GM12878 (cell line): ENCODE measurements at regions not wholly inside any gene's neighbourhood (a gene's known extent, or its start where the extent isn't known, plus 50 kb on each side); places are given as distances from the start of the nearest gene placed in this dataset.

Source experiments
- ATAC-seq: fragments of 200-7000 bp; cut with Tn5 transposase; 3 replicates; pipeline ENCODE4 v1.9.1; 2020; ENCODE audit warnings: mild to moderate bottlenecking, moderate library complexity
- BruUV-seq: library from RNA; stranded (reverse); fragments of 400-500 nt; replicated peaks from 2 replicates; lab custom pipeline; 2021; lab: Mats Ljungman, UMichigan
- CTCF ChIA-PET: fragments of 300-600 bp; sonication (Branson Sonifier 250); formaldehyde crosslinking; extraction: SDS; loops from one replicate; lab custom pipeline; 2021; ENCODE audit warnings: inconsistent platforms; lab: Yijun Ruan, JAX
- POLR2A ChIA-PET: fragments of 350-600 bp; formaldehyde crosslinking; extraction: SDS; loops from one replicate; lab custom pipeline; 2021; ENCODE audit warnings: inconsistent platforms; lab: Charles Lee
- RAD21 ChIA-PET: fragments of 300-600 bp; sonication (Branson Sonifier 250); formaldehyde crosslinking; loops from one replicate; lab custom pipeline; 2023; ENCODE audit warnings: antibody characterized with exemption; ENCODE audit not compliant: unreplicated experiment; lab: Charles Lee
- SMC1A ChIA-PET: fragments of 300-600 bp; sonication (Branson Sonifier 250); formaldehyde crosslinking; loops from one replicate; lab custom pipeline; 2023; ENCODE audit not compliant: unreplicated experiment, uncharacterized antibody; lab: Charles Lee
- DNase-seq: peaks from one replicate; pipeline ENCODE4 v3.0.0-alpha.2; 2011; ENCODE audit warnings: low read depth, low spot score
- FAIRE-seq: peaks from 3 replicates; lab custom pipeline; 2011; peaks lifted over from hg19 to GRCh38; lab: Jason Lieb, UNC
- H2AFZ ChIP-seq: 2 replicates; pipeline ENCODE4 v1.6.0; 2011; ENCODE audit warnings: low read depth, low read length, control low read depth; ENCODE audit not compliant: control insufficient read depth
- H3K27ac ChIP-seq: 2 replicates; pipeline ENCODE4 v1.5.1; 2011; ENCODE audit warnings: control low read depth; ENCODE audit not compliant: control insufficient read depth, insufficient read depth
- H3K27me3 ChIP-seq, 2 experiments: replicated peaks in 1 of 2; 2 replicates each; pipeline versions ENCODE4 v1.6.0 to v1.6.1; 2011; ENCODE audit warnings: low read length in 1 of 2; ENCODE audit not compliant: control insufficient read depth in 2 of 2, insufficient read depth in 2 of 2
- H3K36me3 ChIP-seq, 2 experiments: 2 replicates each; pipeline ENCODE4 v1.5.1; 2011; ENCODE audit warnings: low read length in 1 of 2; ENCODE audit not compliant: control insufficient read depth in 2 of 2, insufficient read depth in 2 of 2
- H3K4me1 ChIP-seq: 2 replicates; pipeline ENCODE4 v1.6.1; 2011; ENCODE audit warnings: mild to moderate bottlenecking, low read length, moderate library complexity, mixed read lengths; ENCODE audit not compliant: control insufficient read depth, insufficient read depth
- H3K4me2 ChIP-seq: 2 replicates; pipeline ENCODE4 v1.6.0; 2011; ENCODE audit warnings: control low read depth; ENCODE audit not compliant: control insufficient read depth, insufficient read depth
- H3K4me3 ChIP-seq: fragments of 200-600 bp; sonication (generic); 2 replicates; pipeline ENCODE4 v1.5.1; 2016
- H3K79me2 ChIP-seq: 2 replicates; pipeline ENCODE4 v1.6.0; 2011; ENCODE audit warnings: low read length; ENCODE audit not compliant: control insufficient read depth, insufficient read depth
- H3K9ac ChIP-seq: 2 replicates; pipeline ENCODE4 v1.8.0; 2011; ENCODE audit warnings: low read length, control low read depth, mixed read lengths; ENCODE audit not compliant: control insufficient read depth, insufficient read depth
- H3K9me3 ChIP-seq: replicated peaks from 3 replicates; pipeline ENCODE4 v1.5.1; 2011; ENCODE audit warnings: mild to moderate bottlenecking, low read length; ENCODE audit not compliant: control insufficient read depth, insufficient read depth
- H4K20me1 ChIP-seq: 2 replicates; pipeline ENCODE4 v1.6.0; 2011; ENCODE audit not compliant: control insufficient read depth, insufficient read depth
- CREM ChIP-seq: IDR thresholded peaks from 2 replicates; pipeline ENCODE4 v1.6.1; 2014; ENCODE audit warnings: antibody characterized with exemption, low read depth
- ELK1 ChIP-seq: IDR thresholded peaks from 2 replicates; pipeline ENCODE4 v1.6.1; 2012; ENCODE audit warnings: low read depth, low read length, improper control_type of control experiment
- ESRRA ChIP-seq: IDR thresholded peaks from 2 replicates; pipeline ENCODE4 v1.6.1; 2012; ENCODE audit warnings: mild to moderate bottlenecking, low read length, improper control_type of control experiment
- HCFC1 ChIP-seq: fragments of 150-350 bp; IDR thresholded peaks from 2 replicates; pipeline ENCODE4 v1.6.1; 2014; ENCODE audit warnings: low read length
- HSF1 ChIP-seq: fragments of 150-350 bp; IDR thresholded peaks from 2 replicates; pipeline ENCODE4 v1.6.1; 2014; ENCODE audit warnings: mild to moderate bottlenecking, low read depth, low read length
- IKZF2 ChIP-seq, 2 experiments: fragments of 450-650 bp; IDR thresholded peaks; 2 replicates each; pipeline ENCODE4 v1.6.1; 2017; ENCODE audit warnings: mild to moderate bottlenecking in 2 of 2, moderate library complexity in 2 of 2
- MAX ChIP-seq: IDR thresholded peaks from 2 replicates; pipeline ENCODE4 v1.6.1; 2012; ENCODE audit warnings: low read depth, low read length, improper control_type of control experiment
- NFIC ChIP-seq: IDR thresholded peaks from 2 replicates; pipeline ENCODE4 v1.6.1; 2012; ENCODE audit warnings: low read depth, mild to moderate bottlenecking, inconsistent platforms, low read length, moderate library complexity
- NFXL1 ChIP-seq: fragments of 450-650 bp; IDR thresholded peaks from 2 replicates; pipeline ENCODE4 v1.6.1; 2017; ENCODE audit warnings: antibody characterized with exemption, mild to moderate bottlenecking, borderline replicate concordance
- POLR2A ChIP-seq: IDR thresholded peaks from 2 replicates; pipeline ENCODE4 v1.6.1; 2011; ENCODE audit warnings: low read depth, mild to moderate bottlenecking, low read length
- RAD51 ChIP-seq: fragments of 450-650 bp; IDR thresholded peaks from 2 replicates; pipeline ENCODE4 v1.6.1; 2016; ENCODE audit warnings: moderate library complexity, mild to moderate bottlenecking, inconsistent platforms
- REST ChIP-seq: IDR thresholded peaks from 2 replicates; pipeline ENCODE4 v1.6.1; 2012; ENCODE audit warnings: mild to moderate bottlenecking, low read depth, low read length
- TAF1 ChIP-seq: IDR thresholded peaks from 2 replicates; pipeline ENCODE4 v1.6.1; 2011; ENCODE audit warnings: mild to moderate bottlenecking, low read depth, low read length, borderline replicate concordance
- ZNF687 ChIP-seq: fragments of 450-650 bp; IDR thresholded peaks from 2 replicates; pipeline ENCODE4 v1.6.1; 2017; ENCODE audit warnings: mild to moderate bottlenecking, moderate library complexity
- WGBS: methylation state at CpG from one replicate; pipeline ENCODE4 v1.1.6; 2016; ENCODE audit warnings: low lambda C conversion rate; ENCODE audit not compliant: insufficient replicate concordance, insufficient coverage; ENCODE audit errors: missing lambda C conversion rate; 5-methylcytosine and 5-hydroxymethylcytosine counted together
- in situ Hi-C: fragments of 300-500 bp; cut with MboI; formaldehyde crosslinking; loops from 9 replicates; pipeline ENCODE4 v1.14.3; 2018; ENCODE audit warnings: mixed read lengths
- intact Hi-C: fragments of 100-400 bp; cut with micrococcal nuclease; formaldehyde crosslinking; loops from one replicate; pipeline ENCODE4 v1.14.2; 2022; ENCODE audit not compliant: unreplicated experiment

- peaks cover 92% of the 10 kb centered on the region for H3K79me2 ChIP-seq
- H3K4me1 ChIP-seq: peaks cover 87% of the 10 kb centered on the region
- peaks cover 12 to 14% of the 10 kb centered on the region in 2 experiments for H3K36me3 ChIP-seq
- H4K20me1 ChIP-seq: no peaks in the 10 kb centered on the region
- ChIA-PET RAD21 (interaction anchor here (1.7 to 6.9 kb wide), 6 partner anchors 10 to 33 kb away, joined by 4 to 63 read pairs (median 27); no protein-coding TSS in a partner anchor), SMC1A (interaction anchor here (1.1 to 9.1 kb wide), 6 partner anchors 11 to 32 kb away, joined by 3 to 96 read pairs (median 18); no protein-coding TSS in a partner anchor), POLR2A (interaction anchor here (1.1 to 6.6 kb wide), 5 partner anchors 10 to 21 kb away, joined by 5 to 47 read pairs (median 9); no protein-coding TSS in a partner anchor), CTCF (interaction anchor here (0.7 to 2.4 kb wide), 5 partner anchors 11 to 33 kb away, joined by 3 to 14 read pairs (median 5); no protein-coding TSS in a partner anchor)
- 5% methylated on average over 11 of the region's 11 CpGs for WGBS
- BruUV-seq: no TSS peak
- H3K4me2 ChIP-seq: peak overlapping the region; percentile 98
- H3K27me3 ChIP-seq: no peaks in the 10 kb centered on the region
- H3K9ac ChIP-seq: peak overlapping the region; percentile 90
- no peak overlapping the region for H2AFZ ChIP-seq
- FAIRE-seq (peak; percentile 92), DNase-seq (peak; percentile 84), ATAC-seq (peak; percentile 54)
- in situ Hi-C loops: loop anchor here (25.0 kb wide), 1 partner anchor 1200 kb away; the partner anchor contains the start of gene UBALD2
- H3K9me3 ChIP-seq: no peaks in the 10 kb centered on the region
- H3K4me3 ChIP-seq: peak overlapping the region; percentile 48; the same call in 1 of the 2 replicates
- H3K27ac ChIP-seq: peak overlapping the region; percentile 99
- intact Hi-C loops: no loop called here
- TF ChIP-seq RAD51 (no peak), HSF1 (no peak), ZNF687 (peak; percentile 85), POLR2A (peak; percentile 48; the same call in 1 of the 2 replicates), TAF1 (peak; percentile 70; the same call in 1 of the 2 replicates), NFXL1 (no peak), ESRRA (no peak), HCFC1 (no peak), MAX (no peak), CREM (no peak), IKZF2 (IDR thresholded peaks at IDR 0.05) (peak; percentile 43 to 65), ELK1 (no peak), REST (no peak), NFIC (peak; percentile 74)
Measured at GRCh38 chr17:77462090-77462489, 321.3 kb downstream of the SEC14L1 start.
